ENCODE measurements at regions not wholly inside any gene's neighbourhood (a gene's known extent, or its start where the extent isn't known, plus 50 kb on each side); places are given as distances from the start of the nearest gene placed in this dataset.

DNA sequence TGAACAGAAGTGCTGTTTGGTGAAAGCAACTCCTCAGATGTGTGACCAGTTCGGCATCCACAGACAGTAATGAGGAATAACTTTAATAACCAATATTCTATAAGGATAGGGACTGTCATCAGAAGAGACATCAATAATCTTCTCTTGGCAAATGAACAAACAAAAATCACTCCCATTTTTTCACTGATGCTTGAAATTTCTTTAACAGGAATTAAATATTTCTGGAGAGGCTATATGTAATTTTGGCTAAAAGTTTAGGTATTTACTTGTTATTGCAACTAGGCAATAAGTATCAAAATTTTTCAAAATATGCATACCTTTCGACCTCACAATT, 121.6 kb upstream of the EEA1 start:
- Histone ChIP-seq H3K9me3 (ENCODE audit: low read depth, low read length) (no peaks in the 10 kb centered on the region), H3K4me3 (ENCODE audit: insufficient read depth, low read length) (no peak overlapping the region), H4K20me1 (ENCODE audit: insufficient read depth, low read length) (no peaks in the 10 kb centered on the region), H3K4me2 (ENCODE audit: insufficient read depth, low read length) (no peak overlapping the region), H2AFZ (ENCODE audit: low read length) (no peak overlapping the region), H3K27me3 (ENCODE audit: insufficient read depth, low read length) (peaks cover 3% of the 10 kb centered on the region), H3K36me3 (ENCODE audit: insufficient read depth, low read length) (no peaks in the 10 kb centered on the region), H3K4me1 (ENCODE audit: insufficient read depth, low read length) (peaks cover 6% of the 10 kb centered on the region), H3K27ac (ENCODE audit: low read depth, low read length) (no peak overlapping the region), H3K79me2 (ENCODE audit: insufficient read depth, low read length) (no peaks in the 10 kb centered on the region)
- DNase-seq (ENCODE audit: insufficient read length, low spot score, missing footprints), result no peak
- TF ChIP-seq, protein P1, sequence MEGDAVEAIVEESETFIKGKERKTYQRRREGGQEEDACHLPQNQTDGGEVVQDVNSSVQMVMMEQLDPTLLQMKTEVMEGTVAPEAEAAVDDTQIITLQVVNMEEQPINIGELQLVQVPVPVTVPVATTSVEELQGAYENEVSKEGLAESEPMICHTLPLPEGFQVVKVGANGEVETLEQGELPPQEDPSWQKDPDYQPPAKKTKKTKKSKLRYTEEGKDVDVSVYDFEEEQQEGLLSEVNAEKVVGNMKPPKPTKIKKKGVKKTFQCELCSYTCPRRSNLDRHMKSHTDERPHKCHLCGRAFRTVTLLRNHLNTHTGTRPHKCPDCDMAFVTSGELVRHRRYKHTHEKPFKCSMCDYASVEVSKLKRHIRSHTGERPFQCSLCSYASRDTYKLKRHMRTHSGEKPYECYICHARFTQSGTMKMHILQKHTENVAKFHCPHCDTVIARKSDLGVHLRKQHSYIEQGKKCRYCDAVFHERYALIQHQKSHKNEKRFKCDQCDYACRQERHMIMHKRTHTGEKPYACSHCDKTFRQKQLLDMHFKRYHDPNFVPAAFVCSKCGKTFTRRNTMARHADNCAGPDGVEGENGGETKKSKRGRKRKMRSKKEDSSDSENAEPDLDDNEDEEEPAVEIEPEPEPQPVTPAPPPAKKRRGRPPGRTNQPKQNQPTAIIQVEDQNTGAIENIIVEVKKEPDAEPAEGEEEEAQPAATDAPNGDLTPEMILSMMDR (IDR thresholded peaks at IDR 0.05; ENCODE audit: extremely low read depth, low read depth, low read length), result no peak

DNA sequence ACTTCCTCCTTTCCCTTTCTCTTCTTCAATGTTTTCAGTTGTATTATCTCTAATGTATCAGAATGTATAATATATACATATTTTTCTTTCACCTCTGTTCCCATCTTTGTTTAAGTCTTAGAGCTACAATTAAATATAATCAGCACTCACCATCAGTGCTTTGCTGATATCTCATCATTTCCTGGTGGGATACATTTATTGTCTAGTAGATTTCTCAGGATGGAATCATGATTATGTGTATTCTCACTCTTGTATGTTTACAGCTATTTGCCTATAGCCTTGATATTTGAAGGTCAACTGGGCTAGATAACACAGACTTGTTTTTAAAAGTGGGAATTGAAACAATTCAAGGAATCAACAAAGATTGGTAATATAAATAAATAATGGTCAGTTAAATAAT, 124.9 kb upstream of the EEA1 start:
- no peak for DNase-seq (ENCODE audit: insufficient read length, low spot score, missing footprints)
- H3K9me3 ChIP-seq (ENCODE audit: low read depth, low read length), result no peaks in the 10 kb centered on the region
- H3K27ac ChIP-seq (ENCODE audit: low read depth, low read length), result no peak overlapping the region
- no peak overlapping the region for H3K4me2 ChIP-seq (ENCODE audit: insufficient read depth, low read length)
- H3K4me1 ChIP-seq (ENCODE audit: insufficient read depth, low read length), result peaks cover 6% of the 10 kb centered on the region
- peaks cover 11% of the 10 kb centered on the region for H3K27me3 ChIP-seq (ENCODE audit: insufficient read depth, low read length)
- no peaks in the 10 kb centered on the region for H4K20me1 ChIP-seq (ENCODE audit: insufficient read depth, low read length)
- no peaks in the 10 kb centered on the region for H3K36me3 ChIP-seq (ENCODE audit: insufficient read depth, low read length)
- H2AFZ ChIP-seq (ENCODE audit: low read length), result no peak overlapping the region
- H3K4me3 ChIP-seq (ENCODE audit: insufficient read depth, low read length), result no peak overlapping the region
- TF ChIP-seq, protein P1 (IDR thresholded peaks at IDR 0.05; ENCODE audit: extremely low read depth, low read depth, low read length), result no peak
- no peaks in the 10 kb centered on the region for H3K79me2 ChIP-seq (ENCODE audit: insufficient read depth, low read length)

DNA sequence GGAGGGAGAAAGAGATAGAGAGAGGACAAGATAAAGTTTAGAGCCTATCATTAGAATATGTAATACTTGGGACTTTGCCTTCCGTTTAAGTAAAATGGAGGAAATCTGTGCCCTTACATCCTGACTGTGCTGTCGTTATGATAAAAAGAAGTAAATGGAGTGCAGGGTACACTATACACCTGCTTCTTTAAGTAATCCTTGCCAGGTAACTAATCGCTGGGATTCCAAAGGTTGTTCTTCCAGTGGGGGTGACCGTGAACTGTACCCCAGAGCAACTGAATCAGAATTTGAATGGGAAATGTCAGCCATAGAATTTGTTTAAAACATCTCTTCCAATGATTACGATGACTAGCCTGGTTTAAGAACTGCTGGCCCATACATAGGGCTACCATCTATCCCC, 126.1 kb upstream of the EEA1 start:
- no peaks in the 10 kb centered on the region for H3K79me2 ChIP-seq (ENCODE audit: insufficient read depth, low read length)
- H3K9me3 ChIP-seq (ENCODE audit: low read depth, low read length), result no peaks in the 10 kb centered on the region

DNA sequence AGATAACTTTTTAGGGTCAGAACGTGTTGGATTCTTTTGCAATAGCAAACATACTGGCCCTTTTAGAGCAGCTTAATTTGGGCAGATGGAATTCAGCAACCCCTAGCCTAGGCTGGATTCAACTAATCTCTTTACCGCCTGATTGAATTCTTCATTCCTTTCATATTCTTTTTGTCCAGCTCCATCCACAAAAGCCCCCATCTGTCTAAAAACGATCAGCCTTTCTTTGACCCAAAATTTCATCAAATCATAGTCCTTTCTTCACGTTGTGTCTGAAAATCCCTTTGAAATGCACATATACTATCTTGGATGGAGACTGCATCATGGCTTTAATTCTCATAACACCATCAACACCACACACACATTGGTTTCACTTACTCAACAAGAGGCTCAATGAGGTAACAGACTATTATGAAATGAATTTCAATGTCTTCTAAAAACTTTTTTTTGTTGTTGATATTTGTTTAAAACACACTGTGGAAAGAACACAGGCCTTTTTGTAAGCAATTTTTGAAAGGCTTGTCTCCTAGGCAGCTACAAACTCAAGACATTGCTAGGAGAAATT, 128.0 kb upstream of the EEA1 start:
- Histone ChIP-seq H3K79me2 (ENCODE audit: insufficient read depth, low read length) (no peaks in the 10 kb centered on the region), H4K20me1 (ENCODE audit: insufficient read depth, low read length) (no peaks in the 10 kb centered on the region), H3K4me2 (ENCODE audit: insufficient read depth, low read length) (no peak overlapping the region), H3K4me1 (ENCODE audit: insufficient read depth, low read length) (no peaks in the 10 kb centered on the region), H3K9me3 (ENCODE audit: low read depth, low read length) (no peaks in the 10 kb centered on the region), H3K27ac (ENCODE audit: low read depth, low read length) (no peak overlapping the region), H2AFZ (ENCODE audit: low read length) (no peak overlapping the region), H3K4me3 (ENCODE audit: insufficient read depth, low read length) (no peak overlapping the region), H3K36me3 (ENCODE audit: insufficient read depth, low read length) (no peaks in the 10 kb centered on the region), H3K27me3 (ENCODE audit: insufficient read depth, low read length) (peaks cover 25% of the 10 kb centered on the region)
- TF ChIP-seq, protein P1 (IDR thresholded peaks at IDR 0.05; ENCODE audit: extremely low read depth, low read depth, low read length), result no peak
- no peak for DNase-seq (ENCODE audit: insufficient read length, low spot score, missing footprints)

More for the DNA sequence above, 126.1 kb upstream of the EEA1 start:
- Histone ChIP-seq H3K4me1 (ENCODE audit: insufficient read depth, low read length) (peaks cover 4% of the 10 kb centered on the region), H3K4me3 (ENCODE audit: insufficient read depth, low read length) (no peak overlapping the region), H3K27ac (ENCODE audit: low read depth, low read length) (no peak overlapping the region), H3K36me3 (ENCODE audit: insufficient read depth, low read length) (no peaks in the 10 kb centered on the region), H3K4me2 (ENCODE audit: insufficient read depth, low read length) (no peak overlapping the region), H3K27me3 (ENCODE audit: insufficient read depth, low read length) (peaks cover 11% of the 10 kb centered on the region), H4K20me1 (ENCODE audit: insufficient read depth, low read length) (no peaks in the 10 kb centered on the region), H2AFZ (ENCODE audit: low read length) (no peak overlapping the region)
- TF ChIP-seq, protein P1 (IDR thresholded peaks at IDR 0.05; ENCODE audit: extremely low read depth, low read depth, low read length), result no peak
- no peak for DNase-seq (ENCODE audit: insufficient read length, low spot score, missing footprints)

All from osteoblast (primary cell).